SK-N-SH (cell line): ENCODE measurements at regions not wholly inside any gene's neighbourhood (a gene's known extent, or its start where the extent isn't known, plus 50 kb on each side); places are given as distances from the start of the nearest gene placed in this dataset.

Source experiments
- CTCF ChIA-PET: fragments of 300-600, 350-600 bp; formaldehyde crosslinking; extraction: SDS; loops from one replicate; lab custom pipeline; 2021; lab: Yijun Ruan, JAX
- POLR2A ChIA-PET: fragments of 350-600 bp; sonication (Branson Sonifier 250); formaldehyde crosslinking; extraction: SDS; loops from one replicate; lab custom pipeline; 2020; ENCODE audit warnings: antibody characterized with exemption, inconsistent platforms; lab: Yijun Ruan, JAX
- DNase-seq: peaks from one replicate; pipeline ENCODE4 v3.0.0; 2012
- H2AFZ ChIP-seq: fragments of 200-600 bp; sonication (generic); 2 replicates; pipeline ENCODE4 v1.8.1; 2016; ENCODE audit warnings: antibody characterized with exemption, mild to moderate bottlenecking, low read depth
- H3F3A ChIP-seq: fragments of 200-600 bp; sonication (generic); replicated peaks from 2 replicates; pipeline ENCODE3; 2016; ENCODE audit warnings: antibody characterized with exemption, mild to moderate bottlenecking; ENCODE audit not compliant: insufficient read depth
- H3K27ac ChIP-seq, 2 experiments: fragments of 200-500 bp in 1 of 2; fragments of 200-600 bp in 1 of 2; sonication (Bioruptor generic) in 1 of 2; sonication (generic), shearing (Covaris generic) in 1 of 2; 2 replicates each; pipeline versions ENCODE4 v1.5.1 to v1.6.1; 2014 to 2016; ENCODE audit warnings: low read depth in 2 of 2, inconsistent platforms in 1 of 2, low read length in 1 of 2, mild to moderate bottlenecking in 1 of 2, mixed read lengths in 1 of 2
- H3K27me3 ChIP-seq: fragments of 200-600 bp; sonication (generic), shearing (Covaris generic); 2 replicates; pipeline ENCODE4 v1.6.1; 2016; ENCODE audit warnings: mixed run types; ENCODE audit not compliant: insufficient read depth
- H3K36me3 ChIP-seq, 2 experiments: fragments of 200-500 bp in 1 of 2; fragments of 200-600 bp in 1 of 2; sonication (Bioruptor generic) in 1 of 2; sonication (generic) in 1 of 2; replicated peaks in 1 of 2; 2 replicates each; pipeline versions ENCODE3 to v1.5.1; 2014 to 2016; ENCODE audit warnings: low read length in 1 of 2, mild to moderate bottlenecking in 1 of 2; ENCODE audit not compliant: insufficient read depth in 2 of 2, control insufficient read depth in 1 of 2
- H3K4me1 ChIP-seq, 2 experiments: fragments of 200-500 bp in 1 of 2; fragments of 200-600 bp in 1 of 2; sonication (Bioruptor generic) in 1 of 2; sonication (generic), shearing (Covaris generic) in 1 of 2; 2 replicates each; pipeline versions ENCODE4 v1.5.1 to v1.6.1; 2014 to 2016; ENCODE audit warnings: low read depth in 1 of 2, low read length in 1 of 2, mixed run types in 1 of 2; ENCODE audit not compliant: insufficient read depth in 2 of 2, control insufficient read depth in 1 of 2
- H3K4me2 ChIP-seq: fragments of 200-600 bp; sonication (generic), shearing (Covaris generic); 2 replicates; pipeline ENCODE4 v1.6.1; 2017; ENCODE audit warnings: mixed run types
- H3K4me3 ChIP-seq, 2 experiments: fragments of 200-500 bp in 1 of 2; fragments of 200-600 bp in 1 of 2; sonication (Bioruptor generic) in 1 of 2; sonication (generic), shearing (Covaris generic) in 1 of 2; 2 replicates each; pipeline versions ENCODE4 v1.5.1 to v1.8.1; 2014 to 2016; ENCODE audit warnings: low read depth in 2 of 2, inconsistent platforms in 1 of 2, low read length in 1 of 2, mild to moderate bottlenecking in 1 of 2, mixed read lengths in 1 of 2, moderate library complexity in 1 of 2
- H3K79me2 ChIP-seq: fragments of 200-600 bp; sonication (generic); 2 replicates; pipeline ENCODE4 v1.8.1; 2017; ENCODE audit warnings: mild to moderate bottlenecking; ENCODE audit not compliant: insufficient read depth
- H3K9ac ChIP-seq: fragments of 200-600 bp; sonication (generic); 2 replicates; pipeline ENCODE4 v1.6.1; 2017; ENCODE audit warnings: mixed run types
- H3K9me2 ChIP-seq: fragments of 200-600 bp; sonication (generic); 2 replicates; pipeline ENCODE4 v1.6.1; 2017; ENCODE audit warnings: mixed run types
- H3K9me3 ChIP-seq: fragments of 200-600 bp; sonication (generic); 2 replicates; pipeline ENCODE4 v1.6.1; 2017; ENCODE audit warnings: mixed run types, mild to moderate bottlenecking, moderate library complexity
- H4K20me1 ChIP-seq: fragments of 200-600 bp; sonication (generic); 2 replicates; pipeline ENCODE4 v1.6.1; 2017; ENCODE audit warnings: mild to moderate bottlenecking, mixed run types; ENCODE audit not compliant: insufficient read depth
- CHD2 ChIP-seq: fragments of 150-350 bp; IDR thresholded peaks from 2 replicates; pipeline ENCODE4 v1.6.1; 2018; ENCODE audit warnings: low read length; ENCODE audit not compliant: partially characterized antibody
- ELF1 ChIP-seq: IDR thresholded peaks from 2 replicates; pipeline ENCODE4 v1.4.0; 2012
- FOXM1 ChIP-seq: IDR thresholded peaks from 2 replicates; pipeline ENCODE4 v1.4.0; 2012; ENCODE audit warnings: low read depth, mild to moderate bottlenecking
- GABPA ChIP-seq: IDR thresholded peaks from 2 replicates; pipeline ENCODE4 v1.4.0; 2012; ENCODE audit warnings: low read depth, mild to moderate bottlenecking
- GATA2 ChIP-seq: sonication (generic); formaldehyde crosslinking; IDR thresholded peaks from 2 replicates; pipeline ENCODE4 v1.5.0; 2020; ENCODE audit warnings: mild to moderate bottlenecking, missing genetic modification reagents
- JUND ChIP-seq: IDR thresholded peaks from 2 replicates; pipeline ENCODE4 v1.4.0; 2012
- MAX ChIP-seq: IDR thresholded peaks from 2 replicates; pipeline ENCODE4 v1.4.0; 2012; ENCODE audit warnings: low read depth
- NFIC ChIP-seq: IDR thresholded peaks from 2 replicates; pipeline ENCODE4 v1.4.0; 2012; ENCODE audit warnings: borderline replicate concordance
- POLR2AphosphoS5 ChIP-seq: IDR thresholded peaks from 2 replicates; pipeline ENCODE4 v1.6.1; 2012; ENCODE audit warnings: low read depth, low read length
- RAD21 ChIP-seq: IDR thresholded peaks from 2 replicates; pipeline ENCODE4 v1.6.1; 2012; ENCODE audit warnings: mild to moderate bottlenecking, low read length
- RCOR1 ChIP-seq: fragments of 150-350 bp; IDR thresholded peaks from 2 replicates; pipeline ENCODE4 v1.6.1; 2017; ENCODE audit warnings: antibody characterized with exemption, low read length
- SMC3 ChIP-seq: IDR thresholded peaks from 2 replicates; pipeline ENCODE4 v1.6.1; 2012; ENCODE audit warnings: low read depth, low read length, improper control_type of control experiment
- TAF1 ChIP-seq: IDR thresholded peaks from 2 replicates; pipeline ENCODE4 v1.6.1; 2012; ENCODE audit warnings: low read depth, mild to moderate bottlenecking, low read length, moderate library complexity, borderline replicate concordance
- TCF12 ChIP-seq: IDR thresholded peaks from 2 replicates; pipeline ENCODE4 v1.4.0; 2012
- TEAD4 ChIP-seq: IDR thresholded peaks from 2 replicates; pipeline ENCODE4 v1.4.0; 2012; ENCODE audit warnings: mild to moderate bottlenecking, borderline replicate concordance; ENCODE audit not compliant: insufficient read depth
- USF2 ChIP-seq: fragments of 150-350 bp; IDR thresholded peaks from 2 replicates; pipeline ENCODE4 v1.6.1; 2017; ENCODE audit warnings: antibody characterized with exemption, low read length, low read depth, borderline replicate concordance
- YY1 ChIP-seq: IDR thresholded peaks from 2 replicates; pipeline ENCODE4 v1.4.0; 2012; ENCODE audit warnings: low read depth, mild to moderate bottlenecking
- ZBTB33 ChIP-seq: IDR thresholded peaks from 2 replicates; pipeline ENCODE4 v1.4.0; 2012; ENCODE audit warnings: low read depth, borderline replicate concordance
- WGBS: methylation state at CpG from one replicate; pipeline ENCODE4 v1.1.6; 2017; ENCODE audit warnings: low lambda C conversion rate; 5-methylcytosine and 5-hydroxymethylcytosine counted together
- TF ChIP-seq, protein P1 (sequence below): IDR thresholded peaks from 2 replicates; pipeline ENCODE4; 2012
- TF ChIP-seq, protein P2 (sequence below): IDR thresholded peaks from 2 replicates; pipeline ENCODE4 v1.6.1; 2012; ENCODE audit warnings: mild to moderate bottlenecking, low read depth, low read length, moderate library complexity
- TF ChIP-seq, protein P3 (sequence below): fragments of 200-600 bp; sonication (generic); IDR thresholded peaks from 2 replicates; pipeline ENCODE4 v1.6.1; 2017; ENCODE audit warnings: antibody characterized with exemption, mild to moderate bottlenecking, moderate library complexity

DNA sequence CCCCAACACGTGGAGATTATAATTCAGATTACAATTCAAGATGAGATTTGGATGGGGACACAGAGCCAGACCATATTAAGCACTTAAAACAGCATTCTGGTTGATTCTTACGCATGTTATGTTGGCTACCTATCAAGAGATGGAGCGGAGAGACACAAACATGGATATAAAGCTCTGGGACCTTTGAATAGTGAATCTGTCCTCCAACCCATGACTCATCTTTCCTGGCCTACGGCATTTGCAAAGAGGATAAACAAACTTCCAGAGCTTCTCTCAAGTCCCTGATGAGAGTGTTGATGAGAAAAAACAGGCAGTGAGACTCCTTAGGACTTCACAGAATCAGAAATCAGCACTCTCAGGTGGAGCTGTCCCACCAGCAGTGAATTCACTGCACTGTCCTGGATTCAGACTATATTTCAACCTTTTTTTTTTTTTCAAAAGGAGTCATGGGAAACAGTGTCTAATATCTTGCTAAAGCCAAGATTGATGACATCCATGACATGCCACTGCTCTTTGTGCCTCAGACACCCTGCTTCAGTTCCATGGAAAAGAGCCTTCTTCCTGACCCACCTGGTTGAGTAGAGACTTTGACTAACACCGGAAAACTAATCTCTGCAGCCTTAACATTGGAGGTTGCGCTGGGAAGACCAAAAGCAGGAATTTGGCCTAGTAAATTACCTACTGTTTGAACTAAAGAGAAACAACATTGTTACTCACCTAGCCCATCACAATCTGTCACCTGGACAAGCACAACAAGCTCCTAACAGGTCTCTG is 62.1 kb upstream of the NPAS2 start (continued):
- TF ChIP-seq USF2 (no peak), TEAD4 (no peak), GATA2 (CRISPR knock-in tag) (no peak), ELF1 (no peak), FOXM1 (no peak), JUND (peak; percentile 77), SMC3 (no peak), RCOR1 (no peak), POLR2AphosphoS5 (peak; percentile 55; the same call in 1 of the 2 replicates), GABPA (no peak), CHD2 (no peak), TCF12 (peak; percentile 79), RAD21 (no peak)
- TF ChIP-seq, protein P1, sequence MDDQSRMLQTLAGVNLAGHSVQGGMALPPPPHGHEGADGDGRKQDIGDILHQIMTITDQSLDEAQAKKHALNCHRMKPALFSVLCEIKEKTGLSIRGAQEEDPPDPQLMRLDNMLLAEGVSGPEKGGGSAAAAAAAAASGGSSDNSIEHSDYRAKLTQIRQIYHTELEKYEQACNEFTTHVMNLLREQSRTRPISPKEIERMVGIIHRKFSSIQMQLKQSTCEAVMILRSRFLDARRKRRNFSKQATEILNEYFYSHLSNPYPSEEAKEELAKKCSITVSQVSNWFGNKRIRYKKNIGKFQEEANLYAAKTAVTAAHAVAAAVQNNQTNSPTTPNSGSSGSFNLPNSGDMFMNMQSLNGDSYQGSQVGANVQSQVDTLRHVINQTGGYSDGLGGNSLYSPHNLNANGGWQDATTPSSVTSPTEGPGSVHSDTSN: no peak; the same call in 1 of the 2 replicates

GRCh38 chr2:100759901-100760300 is 60.0 kb upstream of the NPAS2 start:
- ChIA-PET POLR2A (no interaction called here), CTCF (no interaction called here)
- TF ChIP-seq, protein P2, sequence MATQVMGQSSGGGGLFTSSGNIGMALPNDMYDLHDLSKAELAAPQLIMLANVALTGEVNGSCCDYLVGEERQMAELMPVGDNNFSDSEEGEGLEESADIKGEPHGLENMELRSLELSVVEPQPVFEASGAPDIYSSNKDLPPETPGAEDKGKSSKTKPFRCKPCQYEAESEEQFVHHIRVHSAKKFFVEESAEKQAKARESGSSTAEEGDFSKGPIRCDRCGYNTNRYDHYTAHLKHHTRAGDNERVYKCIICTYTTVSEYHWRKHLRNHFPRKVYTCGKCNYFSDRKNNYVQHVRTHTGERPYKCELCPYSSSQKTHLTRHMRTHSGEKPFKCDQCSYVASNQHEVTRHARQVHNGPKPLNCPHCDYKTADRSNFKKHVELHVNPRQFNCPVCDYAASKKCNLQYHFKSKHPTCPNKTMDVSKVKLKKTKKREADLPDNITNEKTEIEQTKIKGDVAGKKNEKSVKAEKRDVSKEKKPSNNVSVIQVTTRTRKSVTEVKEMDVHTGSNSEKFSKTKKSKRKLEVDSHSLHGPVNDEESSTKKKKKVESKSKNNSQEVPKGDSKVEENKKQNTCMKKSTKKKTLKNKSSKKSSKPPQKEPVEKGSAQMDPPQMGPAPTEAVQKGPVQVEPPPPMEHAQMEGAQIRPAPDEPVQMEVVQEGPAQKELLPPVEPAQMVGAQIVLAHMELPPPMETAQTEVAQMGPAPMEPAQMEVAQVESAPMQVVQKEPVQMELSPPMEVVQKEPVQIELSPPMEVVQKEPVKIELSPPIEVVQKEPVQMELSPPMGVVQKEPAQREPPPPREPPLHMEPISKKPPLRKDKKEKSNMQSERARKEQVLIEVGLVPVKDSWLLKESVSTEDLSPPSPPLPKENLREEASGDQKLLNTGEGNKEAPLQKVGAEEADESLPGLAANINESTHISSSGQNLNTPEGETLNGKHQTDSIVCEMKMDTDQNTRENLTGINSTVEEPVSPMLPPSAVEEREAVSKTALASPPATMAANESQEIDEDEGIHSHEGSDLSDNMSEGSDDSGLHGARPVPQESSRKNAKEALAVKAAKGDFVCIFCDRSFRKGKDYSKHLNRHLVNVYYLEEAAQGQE: no peak
- TF ChIP-seq, protein P3, sequence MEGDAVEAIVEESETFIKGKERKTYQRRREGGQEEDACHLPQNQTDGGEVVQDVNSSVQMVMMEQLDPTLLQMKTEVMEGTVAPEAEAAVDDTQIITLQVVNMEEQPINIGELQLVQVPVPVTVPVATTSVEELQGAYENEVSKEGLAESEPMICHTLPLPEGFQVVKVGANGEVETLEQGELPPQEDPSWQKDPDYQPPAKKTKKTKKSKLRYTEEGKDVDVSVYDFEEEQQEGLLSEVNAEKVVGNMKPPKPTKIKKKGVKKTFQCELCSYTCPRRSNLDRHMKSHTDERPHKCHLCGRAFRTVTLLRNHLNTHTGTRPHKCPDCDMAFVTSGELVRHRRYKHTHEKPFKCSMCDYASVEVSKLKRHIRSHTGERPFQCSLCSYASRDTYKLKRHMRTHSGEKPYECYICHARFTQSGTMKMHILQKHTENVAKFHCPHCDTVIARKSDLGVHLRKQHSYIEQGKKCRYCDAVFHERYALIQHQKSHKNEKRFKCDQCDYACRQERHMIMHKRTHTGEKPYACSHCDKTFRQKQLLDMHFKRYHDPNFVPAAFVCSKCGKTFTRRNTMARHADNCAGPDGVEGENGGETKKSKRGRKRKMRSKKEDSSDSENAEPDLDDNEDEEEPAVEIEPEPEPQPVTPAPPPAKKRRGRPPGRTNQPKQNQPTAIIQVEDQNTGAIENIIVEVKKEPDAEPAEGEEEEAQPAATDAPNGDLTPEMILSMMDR: no peak
- no peak for TF ChIP-seq GABPA
- TF ChIP-seq ZBTB33: no peak
- TF ChIP-seq NFIC: no peak
- no peak for TF ChIP-seq CHD2
- TF ChIP-seq MAX: no peak
- TF ChIP-seq POLR2AphosphoS5: no peak
- TF ChIP-seq GATA2 (CRISPR knock-in tag): no peak
- no peak for TF ChIP-seq YY1
- no peak for TF ChIP-seq FOXM1
- TF ChIP-seq SMC3: no peak
- TF ChIP-seq TAF1: no peak
- Histone ChIP-seq H3K4me3 (no peak overlapping the region), H3K79me2 (no peaks in the 10 kb centered on the region), H2AFZ (no peak overlapping the region), H4K20me1 (no peaks in the 10 kb centered on the region), H3K36me3 (no peaks in the 10 kb centered on the region), H3K4me2 (no peak overlapping the region), H3F3A (peaks cover 31% of the 10 kb centered on the region), H3K27ac (no peak overlapping the region), H3K27me3 (no peaks in the 10 kb centered on the region), H3K9me3 (no peaks in the 10 kb centered on the region), H3K4me1 (peaks cover 2 to 25% of the 10 kb centered on the region in 2 experiments), H3K9ac (no peak overlapping the region), H3K9me2 (no peaks in the 10 kb centered on the region)
- WGBS: 68% methylated on average over 4 of the region's 4 CpGs
- no peak for DNase-seq
